IMR-90 (cell line): ENCODE measurements at regions not wholly inside any gene's neighbourhood (a gene's known extent, or its start where the extent isn't known, plus 50 kb on each side); places are given as distances from the start of the nearest gene placed in this dataset.

Experiments used
- ATAC-seq: fragments of 200-7000 bp; cut with Tn5 transposase; 2 replicates; pipeline ENCODE4 v1.9.1; 2020; ENCODE audit warnings: low read depth, mild to moderate bottlenecking, moderate library complexity
- BruUV-seq: library from RNA; stranded (reverse); fragments of 400-500 nt; replicated peaks from 2 replicates; lab custom pipeline; 2021; lab: Mats Ljungman, UMichigan
- CTCF ChIA-PET: fragments of 300-600 bp; formaldehyde crosslinking; extraction: SDS; loops from one replicate; lab custom pipeline; 2021; ENCODE audit warnings: antibody characterized with exemption; lab: Yijun Ruan, JAX
- POLR2A ChIA-PET: fragments of 300-600 bp; sonication (Branson Sonifier 250); formaldehyde crosslinking; loops from one replicate; lab custom pipeline; 2022; ENCODE audit warnings: antibody characterized with exemption; ENCODE audit not compliant: unreplicated experiment; lab: Charles Lee
- DNase-seq: peaks from one replicate; pipeline ENCODE4 v3.0.0; 2013
- H2AFZ ChIP-seq: replicated peaks from 2 replicates; pipeline ENCODE3; 2013; ENCODE audit warnings: low read length, mild to moderate bottlenecking; ENCODE audit not compliant: poor library complexity
- H2AK5ac ChIP-seq: 2 replicates; pipeline ENCODE4 v1.6.1; 2013; ENCODE audit warnings: low read depth, low read length, inconsistent platforms
- H2AK9ac ChIP-seq: replicated peaks from 2 replicates; pipeline ENCODE3; 2013; ENCODE audit warnings: mild to moderate bottlenecking, low read depth, low read length, moderate library complexity; ENCODE audit not compliant: poor library complexity
- H2BK120ac ChIP-seq: 2 replicates; pipeline ENCODE4 v1.6.1; 2013; ENCODE audit warnings: low read depth, low read length, inconsistent platforms
- H2BK15ac ChIP-seq: 3 replicates; pipeline ENCODE4 v1.6.1; 2013; ENCODE audit warnings: low read depth, low read length, inconsistent platforms
- H2BK20ac ChIP-seq: 2 replicates; pipeline ENCODE4 v1.6.1; 2013; ENCODE audit warnings: low read depth, mild to moderate bottlenecking, inconsistent platforms, low read length, moderate library complexity
- H2BK5ac ChIP-seq: 2 replicates; pipeline ENCODE4 v1.6.1; 2013; ENCODE audit warnings: mild to moderate bottlenecking, low read depth, low read length, inconsistent platforms; ENCODE audit not compliant: poor library complexity, severe bottlenecking
- H3K14ac ChIP-seq: replicated peaks from 2 replicates; pipeline ENCODE4 v1.6.1; 2013; ENCODE audit warnings: low read depth, low read length, inconsistent platforms
- H3K18ac ChIP-seq: 2 replicates; pipeline ENCODE4 v1.6.1; 2013; ENCODE audit warnings: low read depth, low read length, control low read depth
- H3K23ac ChIP-seq: 2 replicates; pipeline ENCODE4 v1.6.1; 2013; ENCODE audit warnings: low read depth, low read length, inconsistent platforms
- H3K27ac ChIP-seq: 2 replicates; pipeline ENCODE4 v1.5.1; 2013; ENCODE audit warnings: mild to moderate bottlenecking, control low read depth, low read length; ENCODE audit not compliant: insufficient read depth
- H3K27me3 ChIP-seq: 2 replicates; pipeline ENCODE4 v1.6.1; 2013; ENCODE audit warnings: low read length; ENCODE audit not compliant: control insufficient read depth, insufficient read depth
- H3K36me3 ChIP-seq: 2 replicates; pipeline ENCODE4 v1.6.1; 2013; ENCODE audit warnings: low read length, mixed read lengths; ENCODE audit not compliant: control insufficient read depth, insufficient read depth
- H3K4ac ChIP-seq: 2 replicates; pipeline ENCODE4 v1.6.1; 2013; ENCODE audit warnings: low read depth, low read length, inconsistent platforms
- H3K4me1 ChIP-seq: 2 replicates; pipeline ENCODE4 v1.6.1; 2013; ENCODE audit warnings: low read length, mixed read lengths; ENCODE audit not compliant: control insufficient read depth, insufficient read depth
- H3K4me2 ChIP-seq: 2 replicates; pipeline ENCODE4 v1.6.1; 2013; ENCODE audit warnings: low read depth, mild to moderate bottlenecking, control low read depth, low read length, moderate library complexity
- H3K4me3 ChIP-seq: 2 replicates; pipeline ENCODE4 v1.5.1; 2013; ENCODE audit warnings: low read depth, mild to moderate bottlenecking, control low read depth, low read length, moderate library complexity; ENCODE audit not compliant: insufficient read depth
- H3K56ac ChIP-seq: 2 replicates; pipeline ENCODE4 v1.6.1; 2013; ENCODE audit warnings: low read length, inconsistent platforms; ENCODE audit not compliant: insufficient read depth; ENCODE audit errors: extremely low read depth
- H3K79me1 ChIP-seq, 2 experiments: 2 replicates each; pipeline ENCODE4 v1.6.1; 2013; ENCODE audit warnings: low read length in 2 of 2, inconsistent platforms in 1 of 2, low read depth in 1 of 2
- H3K9ac ChIP-seq: 2 replicates; pipeline ENCODE4 v1.6.1; 2013; ENCODE audit warnings: low read depth, low read length, control low read depth
- H3K9me1 ChIP-seq: 2 replicates; pipeline ENCODE4 v1.6.1; 2013; ENCODE audit warnings: low read length, inconsistent platforms; ENCODE audit not compliant: insufficient read depth
- H3K9me3 ChIP-seq: 2 replicates; pipeline ENCODE4 v1.6.1; 2013; ENCODE audit warnings: low read length; ENCODE audit not compliant: control insufficient read depth, insufficient read depth
- H4K20me1 ChIP-seq: 2 replicates; pipeline ENCODE4 v1.6.1; 2013; ENCODE audit warnings: low read length, inconsistent platforms; ENCODE audit not compliant: insufficient read depth
- H4K5ac ChIP-seq: 2 replicates; pipeline ENCODE4 v1.6.1; 2013; ENCODE audit warnings: mild to moderate bottlenecking, low read depth, low read length, control low read depth
- H4K8ac ChIP-seq, 2 experiments: 2 replicates each; pipeline ENCODE4 v1.6.1; 2013; ENCODE audit warnings: low read depth in 2 of 2, low read length in 2 of 2, control low read depth in 1 of 2, inconsistent platforms in 1 of 2
- H4K91ac ChIP-seq: 2 replicates; pipeline ENCODE4 v1.6.1; 2013; ENCODE audit warnings: low read depth, low read length, inconsistent platforms; ENCODE audit not compliant: insufficient read depth
- BHLHE40 ChIP-seq: fragments of 150-350 bp; IDR thresholded peaks from 2 replicates; pipeline ENCODE4 v1.6.1; 2016; ENCODE audit warnings: mild to moderate bottlenecking, low read depth, low read length
- FOS ChIP-seq: fragments of 150-350 bp; IDR thresholded peaks from 2 replicates; pipeline ENCODE4 v1.6.1; 2016; ENCODE audit warnings: low read depth, low read length
- MAFK ChIP-seq: IDR thresholded peaks from 2 replicates; pipeline ENCODE4 v1.6.1; 2012; ENCODE audit warnings: low read depth, low read length, improper control_type of control experiment
- MXI1 ChIP-seq: IDR thresholded peaks from 2 replicates; pipeline ENCODE4 v1.6.1; 2012; ENCODE audit warnings: low read depth, mild to moderate bottlenecking, low read length, moderate library complexity, borderline replicate concordance
- NFE2L2 ChIP-seq: fragments of 150-350 bp; IDR thresholded peaks from 2 replicates; pipeline ENCODE4 v1.6.1; 2016; ENCODE audit warnings: low read depth, mild to moderate bottlenecking, low read length
- POLR2A ChIP-seq: IDR thresholded peaks from 2 replicates; pipeline ENCODE4 v1.6.1; 2012; ENCODE audit warnings: mild to moderate bottlenecking, low read depth, low read length
- RAD21 ChIP-seq: IDR thresholded peaks from 2 replicates; pipeline ENCODE4 v1.6.1; 2012; ENCODE audit warnings: low read length, improper control_type of control experiment
- RCOR1 ChIP-seq: IDR thresholded peaks from 2 replicates; pipeline ENCODE4 v1.6.1; 2012; ENCODE audit warnings: mild to moderate bottlenecking, low read length, improper control_type of control experiment; ENCODE audit not compliant: insufficient replicate concordance
- RFX5 ChIP-seq: IDR thresholded peaks from 2 replicates; pipeline ENCODE4 v1.8.0; 2012; ENCODE audit warnings: low read depth, mild to moderate bottlenecking, low read length, moderate library complexity
- USF2 ChIP-seq: fragments of 150-350 bp; IDR thresholded peaks from 2 replicates; pipeline ENCODE4 v1.6.1; 2017; ENCODE audit warnings: mild to moderate bottlenecking, antibody characterized with exemption, low read length, low read depth
- WGBS, 2 experiments: methylation state at CpG; one replicate each; pipeline versions ENCODE4 v1.1.5 to v1.1.7; 2013; ENCODE audit warnings: missing lambda C conversion rate in 2 of 2; ENCODE audit not compliant: insufficient read length in 1 of 2; ENCODE audit errors: extremely low coverage in 2 of 2; 5-methylcytosine and 5-hydroxymethylcytosine counted together
- dilution Hi-C: fragments of 300-500 bp; cut with HindIII; formaldehyde crosslinking; loops from one replicate; pipeline ENCODE4 v1.14.3; 2018; ENCODE audit warnings: low sequenced_read_pairs; ENCODE audit not compliant: unreplicated experiment
- in situ Hi-C: fragments of 300-500 bp; cut with MboI; formaldehyde crosslinking; loops from 3 replicates; pipeline ENCODE4 v1.14.3; 2019; ENCODE audit warnings: low sequenced_read_pairs, inconsistent platforms, mixed read lengths
- intact Hi-C: fragments of 100-400 bp; cut with micrococcal nuclease; formaldehyde crosslinking; loops from 2 replicates; pipeline ENCODE4 v1.10.0; 2022

- Histone ChIP-seq H3K18ac (no peak overlapping the region), H3K9me3 (no peaks in the 10 kb centered on the region), H3K14ac (no peak overlapping the region), H3K23ac (no peak overlapping the region), H3K4me3 (no peak overlapping the region), H2BK20ac (no peak overlapping the region), H3K79me1 (no peaks in the 10 kb centered on the region), H3K36me3 (no peaks in the 10 kb centered on the region), H2BK15ac (no peak overlapping the region), H2BK5ac (no peak overlapping the region), H3K4me1 (no peaks in the 10 kb centered on the region), H3K27ac (no peak overlapping the region), H3K4me2 (no peak overlapping the region), H3K9me1 (no peaks in the 10 kb centered on the region), H3K9ac (no peak overlapping the region), H4K20me1 (no peaks in the 10 kb centered on the region), H4K5ac (no peak overlapping the region), H2AFZ (no peak overlapping the region), H4K91ac (no peak overlapping the region), H3K4ac (no peak overlapping the region), H2AK9ac (no peak overlapping the region), H4K8ac (no peak overlapping the region), H2AK5ac (no peak overlapping the region), H3K27me3 (no peaks in the 10 kb centered on the region), H3K56ac (no peak overlapping the region), H2BK120ac (no peak overlapping the region)
- no TSS peak for BruUV-seq
- no peak for DNase-seq
- TF ChIP-seq NFE2L2 (no peak), BHLHE40 (no peak), RAD21 (no peak), RFX5 (no peak), POLR2A (no peak), FOS (no peak), RCOR1 (no peak), MAFK (no peak), USF2 (no peak), MXI1 (no peak)
- POLR2A ChIA-PET = no interaction called here
- intact Hi-C loops = no loop called here
- dilution Hi-C loops = no loop called here
- no CpG with 5 or more reads among the region's 1 CpG for WGBS, 2 experiments
- in situ Hi-C loops = no loop called here
- CTCF ChIA-PET = interaction anchor here (1.5 kb wide), 1 partner anchor 19 kb away, joined by 4 read pairs; no protein-coding TSS in a partner anchor
- ATAC-seq = no peak
These were observed 864.1 kb downstream of the DIAPH3 start for GRCh38 chr13:59299584-59299983.
